NCI-H446 (cell line): ENCODE measurements at regions not wholly inside any gene's neighbourhood (a gene's known extent, or its start where the extent isn't known, plus 50 kb on each side); places are given as distances from the start of the nearest gene placed in this dataset.

Experiments
- DNase-seq, 2 experiments: peaks; one replicate each; lab custom pipeline; 2025; lab: John Stamatoyannopoulos, UW

DNA sequence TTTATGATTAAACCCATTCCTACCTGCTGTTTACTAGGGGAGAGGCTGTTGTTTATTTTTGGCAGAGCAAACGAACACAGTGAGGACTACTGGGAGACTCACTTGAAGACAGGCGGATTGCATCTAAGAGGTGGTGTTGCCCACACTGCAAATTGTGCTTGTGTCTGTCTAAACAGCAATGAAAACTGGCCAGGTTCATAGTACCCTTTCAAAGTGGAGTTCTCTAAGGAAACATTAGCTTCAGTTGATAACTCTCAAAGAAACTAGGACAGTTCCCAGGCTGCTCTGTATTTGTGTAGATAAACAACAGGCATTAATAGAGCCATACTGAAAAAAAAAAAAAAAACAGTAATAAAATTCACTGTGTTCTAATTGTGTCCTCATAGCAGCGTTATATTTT, 466.0 kb upstream of the RGS6 start:
- no peak for DNase-seq

DNA sequence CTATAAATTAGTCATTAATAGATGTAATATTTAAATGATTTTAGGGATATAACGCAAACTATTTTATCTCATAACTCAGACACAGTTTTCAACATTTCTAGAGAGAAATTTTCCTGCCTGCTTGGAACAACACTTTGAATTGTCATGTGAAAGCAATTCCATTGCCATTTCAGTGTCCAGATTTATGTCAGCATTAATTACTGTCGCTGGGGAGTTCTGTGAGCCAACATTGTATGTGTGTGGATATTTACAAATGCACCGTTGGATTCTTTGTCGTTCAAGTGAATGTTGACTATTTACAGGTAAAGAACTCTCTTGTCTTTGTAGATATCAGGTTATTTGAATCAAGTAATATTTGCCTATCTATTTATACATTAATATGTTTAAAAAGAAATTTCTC, 465.3 kb upstream of the RGS6 start:
- DNase-seq, result peak; percentile 29 to 50

DNA sequence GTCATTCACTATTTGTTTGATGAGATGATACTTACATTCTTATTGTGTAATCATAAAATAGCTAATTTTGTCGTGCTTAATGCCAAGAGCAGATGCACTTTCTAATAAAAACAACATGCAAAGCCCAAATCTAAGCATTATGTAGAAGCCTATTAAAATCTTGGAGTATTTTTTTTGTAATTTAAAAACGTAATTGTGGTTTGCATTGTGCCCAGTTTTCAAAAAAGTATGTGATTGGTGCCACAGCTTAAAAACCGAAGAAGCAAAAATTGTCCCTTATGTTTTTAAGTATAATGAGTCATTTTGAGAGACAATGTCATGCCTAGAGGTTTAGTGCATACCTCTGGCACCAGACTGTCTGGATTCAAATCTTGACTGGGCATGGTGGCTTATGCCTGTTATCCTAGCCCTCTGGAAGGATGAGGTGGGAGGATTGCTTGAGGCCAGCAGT, 464.8 kb upstream of the RGS6 start:
- peak in 1 of 2 experiments; percentile 22 for DNase-seq

DNA sequence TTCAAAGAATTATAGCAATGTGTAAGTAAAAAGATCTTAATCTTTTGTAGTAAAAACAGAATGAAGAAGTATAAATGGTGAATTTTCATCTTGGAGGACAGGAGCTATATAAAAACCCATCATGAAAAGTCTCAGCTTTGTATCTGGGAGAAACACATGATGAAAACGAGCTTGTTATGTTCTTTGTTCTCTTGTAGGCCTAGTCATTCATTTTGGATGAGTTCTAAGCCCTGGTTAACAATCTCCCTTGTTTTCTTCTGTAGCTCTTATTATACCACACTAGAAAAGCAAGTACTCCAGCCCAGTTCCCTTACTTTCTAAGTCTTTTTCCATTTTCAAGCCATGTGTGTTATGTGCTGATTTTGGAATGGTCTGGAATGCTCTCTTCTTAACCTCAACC, 463.5 kb upstream of the RGS6 start:
- DNase-seq, result no peak

DNA sequence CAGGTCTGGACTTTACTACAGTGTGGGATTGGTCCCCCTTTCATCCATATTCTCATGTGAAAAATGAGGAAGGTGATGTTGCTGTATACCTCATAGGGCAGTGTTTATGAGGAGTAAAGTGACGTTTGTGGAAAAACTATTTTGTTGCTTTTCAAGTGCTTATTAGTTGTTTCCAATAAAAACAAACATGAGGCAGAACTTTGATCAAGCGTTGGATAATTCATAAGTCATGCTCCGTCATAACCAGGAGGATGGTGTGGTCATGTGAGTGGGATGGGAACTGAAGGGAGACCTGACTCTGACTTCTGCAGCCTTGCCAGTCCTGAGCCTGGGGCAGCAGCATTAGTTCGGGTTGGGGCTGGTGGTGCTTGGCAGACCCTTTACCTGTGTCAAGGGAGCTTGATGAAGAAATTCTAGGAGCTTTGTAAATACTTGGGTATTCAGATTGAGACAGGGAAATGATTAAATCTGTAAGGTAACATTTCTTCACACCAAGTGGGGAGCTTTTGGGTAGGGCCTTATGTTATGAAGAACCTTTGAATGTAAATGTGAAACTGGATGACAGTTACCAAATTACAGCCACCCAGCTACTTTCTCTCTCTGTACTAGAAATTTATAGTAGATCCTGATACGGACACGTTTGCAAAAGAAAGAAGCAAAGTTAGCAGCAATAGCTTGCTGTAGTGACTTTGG, 462.4 kb upstream of the RGS6 start:
- no peak for DNase-seq

DNA sequence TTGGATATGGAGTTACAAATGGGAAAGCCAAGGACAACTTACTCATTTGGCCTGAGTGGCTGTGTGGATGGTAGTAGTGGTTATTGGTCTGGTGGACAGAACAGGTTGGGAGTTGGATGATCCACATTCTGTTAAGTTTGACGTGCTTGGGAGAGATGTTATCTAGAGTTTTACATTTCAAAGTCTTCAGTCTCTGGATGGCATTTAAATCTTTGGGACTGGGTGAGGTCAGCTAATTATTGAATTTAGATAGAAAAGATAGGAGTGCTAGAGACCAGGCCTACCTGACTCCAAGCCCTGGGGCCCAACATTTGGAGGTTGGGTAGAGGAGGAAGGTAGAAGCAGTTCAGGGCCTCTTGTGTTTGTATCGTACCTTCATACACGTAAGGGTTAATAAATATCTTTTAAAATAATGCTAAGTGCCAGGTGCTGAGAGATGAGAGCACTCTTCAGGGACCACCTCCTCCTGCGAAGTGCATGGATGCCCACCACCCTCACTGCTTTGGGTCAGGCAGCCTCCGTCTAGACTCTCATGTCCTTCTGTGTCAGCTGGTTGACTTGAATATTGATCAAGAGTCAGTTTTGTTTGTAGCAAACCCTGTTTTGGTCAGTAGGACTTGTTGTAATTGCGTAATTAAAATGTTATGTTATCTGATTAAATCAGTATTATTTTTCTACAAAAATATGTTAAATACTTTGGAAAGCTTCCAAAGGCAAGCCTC, 460.4 kb upstream of the RGS6 start:
- no peak for DNase-seq

DNA sequence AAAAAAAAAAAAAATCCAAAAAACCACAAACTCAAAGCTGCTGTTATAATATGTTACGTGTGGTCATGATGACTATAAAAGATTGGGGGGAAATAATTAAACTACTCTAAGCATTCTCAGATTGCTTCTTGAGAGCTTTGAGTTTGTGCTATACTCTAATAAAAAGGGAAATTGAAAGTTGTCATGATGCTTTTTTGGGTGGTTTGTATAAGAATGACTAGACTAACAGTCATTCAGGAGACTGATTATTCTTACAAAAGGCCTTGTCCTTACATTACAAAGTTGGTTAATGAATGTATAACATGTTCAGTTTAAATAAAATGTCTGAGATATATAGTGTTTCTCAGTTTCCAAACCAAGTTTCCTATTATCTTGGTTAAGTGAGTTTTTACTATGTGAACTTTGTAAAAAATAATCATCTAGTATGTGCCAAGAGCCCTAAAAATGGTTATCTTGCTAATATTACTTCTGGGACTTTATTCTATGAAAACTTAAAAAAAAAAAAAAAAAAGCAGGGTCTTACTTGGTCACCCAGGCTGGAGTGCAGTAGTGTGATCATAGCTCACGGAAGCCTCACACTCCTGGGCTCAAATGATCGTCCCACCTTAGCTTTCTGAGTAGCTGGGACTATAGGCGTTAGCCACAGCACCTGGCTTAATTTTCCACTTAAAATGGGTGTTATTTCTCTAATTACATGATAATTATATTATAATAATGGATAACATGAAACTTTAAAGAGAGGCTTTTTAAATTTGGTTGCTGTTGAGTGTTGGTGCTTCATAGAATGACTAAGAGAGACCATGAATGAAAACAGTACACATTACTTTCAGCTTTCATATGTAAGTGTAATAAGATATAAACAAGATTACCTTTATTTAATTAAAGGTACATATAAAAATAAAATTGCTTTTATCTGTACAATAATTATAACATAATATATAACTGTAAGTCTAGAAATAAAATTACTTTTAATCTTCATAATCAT, 459.6 kb upstream of the RGS6 start:
- no peak for DNase-seq

DNA sequence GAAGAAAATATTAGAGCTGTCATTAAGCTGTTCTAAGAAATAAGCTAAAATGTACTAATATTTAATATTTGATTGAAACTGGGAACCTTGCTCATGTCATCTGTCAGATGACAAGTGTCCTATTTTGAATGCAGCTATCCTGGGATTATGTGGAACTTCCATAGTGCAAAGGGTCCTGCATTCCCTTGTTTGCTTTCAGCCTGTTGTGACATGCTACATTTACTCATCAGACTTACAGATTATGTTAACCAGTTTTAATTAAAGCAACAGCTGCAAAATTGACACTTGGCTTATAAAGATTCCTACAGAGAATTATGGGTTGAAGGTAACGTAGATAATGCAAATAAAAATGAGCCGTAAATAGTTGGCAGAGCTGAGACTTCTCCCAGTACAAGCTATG, 458.4 kb upstream of the RGS6 start:
- DNase-seq, result no peak

DNA sequence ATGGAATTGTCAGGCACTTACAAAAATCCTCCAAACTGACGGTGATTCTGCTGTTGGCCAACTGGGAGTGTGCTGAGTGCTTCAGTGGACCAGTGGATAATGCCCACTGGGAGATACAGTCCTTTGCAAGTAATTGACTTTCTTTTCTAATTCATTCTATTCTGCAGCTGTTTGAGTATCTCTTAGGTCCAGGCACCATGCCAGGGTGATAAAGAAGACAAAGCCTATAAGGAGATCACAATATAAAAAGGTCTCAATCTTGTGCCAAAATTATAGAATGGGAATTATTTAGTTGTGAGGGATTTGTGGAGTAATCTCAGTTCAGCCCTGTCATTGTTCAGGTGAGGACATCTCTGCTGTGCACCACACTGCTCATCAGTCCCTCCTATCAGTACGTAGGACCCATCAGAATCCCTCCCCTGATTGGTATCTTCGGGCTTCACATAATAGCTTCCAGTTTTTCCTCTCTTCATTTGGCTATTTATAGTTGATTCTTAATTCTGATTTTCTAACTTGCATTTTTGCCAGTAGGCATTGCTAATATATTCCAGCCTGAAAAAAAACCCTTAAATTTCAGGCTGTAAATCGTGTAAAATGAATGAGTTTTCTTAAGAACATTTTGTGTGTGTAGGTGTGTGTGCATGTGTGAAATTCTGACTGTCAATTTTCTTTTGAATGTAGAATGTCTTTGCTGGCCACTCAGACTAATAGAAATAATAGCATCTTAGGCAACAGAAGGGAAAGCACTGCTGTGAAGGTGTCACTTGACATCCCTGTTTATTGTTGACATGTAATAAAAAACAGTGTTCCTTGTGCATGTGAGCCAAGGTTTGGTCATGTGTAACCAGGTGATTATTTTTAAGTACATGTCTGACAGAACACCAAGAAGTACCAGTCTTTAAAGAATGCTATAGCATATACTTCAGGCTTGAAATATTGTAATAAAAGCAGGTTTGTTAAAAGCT, 457.6 kb upstream of the RGS6 start:
- no peak for DNase-seq

DNA sequence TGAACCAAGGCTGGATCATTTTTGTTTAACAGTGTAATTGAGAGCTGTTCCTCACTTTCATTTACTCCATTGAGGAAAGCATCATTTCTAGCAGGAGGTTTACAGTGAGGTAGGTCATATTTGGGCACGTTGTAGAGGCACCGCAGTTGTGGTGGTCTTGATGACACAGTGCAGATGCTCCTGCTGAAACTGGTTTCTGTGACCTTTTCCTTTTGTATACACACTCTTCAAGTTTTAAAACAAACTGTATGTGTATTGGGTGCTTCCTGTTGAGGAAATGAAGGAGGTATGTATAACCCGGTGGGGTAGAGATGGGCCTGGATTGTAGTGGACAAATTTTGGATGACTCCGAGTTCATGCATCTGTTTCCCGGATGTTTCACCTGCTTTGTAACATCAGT, 456.3 kb upstream of the RGS6 start:
- no peak for DNase-seq

DNA sequence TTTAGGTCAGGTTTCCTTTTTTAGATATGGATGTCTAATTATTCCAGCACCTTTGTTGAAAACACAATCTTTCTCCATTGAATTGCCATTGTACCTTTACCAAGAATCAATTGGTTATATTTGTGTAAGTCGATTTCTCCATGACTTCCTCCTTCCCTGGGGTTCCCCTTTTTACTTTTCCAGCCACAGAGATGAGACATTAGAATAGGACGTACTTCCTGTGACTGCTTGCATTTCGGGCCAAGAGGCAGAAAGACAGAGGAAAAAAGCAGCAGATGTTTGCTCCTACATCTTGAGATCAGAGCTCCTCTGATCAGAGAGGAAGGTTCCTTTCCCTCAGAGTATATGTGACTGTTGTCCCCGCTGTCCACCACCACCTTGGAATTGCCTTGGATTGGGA, 453.7 kb upstream of the RGS6 start:
- no peak for DNase-seq

DNA sequence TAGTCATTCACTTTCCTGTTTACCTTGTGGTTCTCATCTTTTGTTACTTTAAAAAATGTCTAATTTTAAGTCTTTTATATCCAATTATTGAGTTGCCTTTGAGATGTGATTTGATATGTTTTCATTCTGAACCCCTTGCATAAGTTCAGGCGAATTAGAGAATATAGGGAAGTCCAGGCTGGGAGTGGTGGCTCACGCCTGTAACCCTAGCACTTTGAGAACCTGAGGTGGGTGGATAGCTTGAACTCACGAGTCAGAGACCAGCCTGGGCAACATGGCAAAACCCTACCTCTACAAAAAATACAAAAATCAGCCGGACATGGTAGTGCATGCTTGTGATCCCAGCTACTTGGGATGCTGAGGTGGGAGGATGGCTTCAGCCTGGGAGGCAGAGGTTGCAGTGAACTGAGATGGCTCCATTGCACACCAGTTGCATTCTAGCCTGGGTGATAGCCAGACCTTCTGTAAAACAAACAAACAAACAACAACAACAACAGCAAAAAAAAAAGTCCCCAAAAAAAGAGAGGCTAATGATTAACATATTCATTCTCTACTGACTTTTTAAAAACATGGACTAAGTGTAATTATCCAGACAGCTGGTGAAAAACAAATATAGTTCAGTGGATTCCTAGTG, 451.1 kb upstream of the RGS6 start:
- no peak for DNase-seq

DNA sequence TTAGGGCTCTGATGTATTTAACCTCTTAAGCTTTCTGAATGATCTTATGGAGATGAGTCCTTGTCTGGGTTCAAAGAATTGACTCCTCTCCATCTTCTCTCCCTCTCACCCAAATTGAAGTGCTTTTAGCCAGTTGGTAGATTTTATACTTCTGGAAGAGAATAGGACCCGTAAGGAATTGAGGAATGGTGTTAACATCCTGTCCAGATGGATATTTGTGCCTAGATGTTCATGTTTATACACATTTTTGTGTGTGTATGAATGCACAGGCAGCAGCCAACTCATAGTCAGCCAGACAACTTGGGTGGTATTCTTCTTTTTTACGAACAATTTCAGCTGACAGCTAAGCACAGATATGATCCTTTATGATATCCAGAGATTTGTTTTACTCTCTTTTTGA, 449.6 kb upstream of the RGS6 start:
- DNase-seq, result peak in 1 of 2 experiments; percentile 29

DNA sequence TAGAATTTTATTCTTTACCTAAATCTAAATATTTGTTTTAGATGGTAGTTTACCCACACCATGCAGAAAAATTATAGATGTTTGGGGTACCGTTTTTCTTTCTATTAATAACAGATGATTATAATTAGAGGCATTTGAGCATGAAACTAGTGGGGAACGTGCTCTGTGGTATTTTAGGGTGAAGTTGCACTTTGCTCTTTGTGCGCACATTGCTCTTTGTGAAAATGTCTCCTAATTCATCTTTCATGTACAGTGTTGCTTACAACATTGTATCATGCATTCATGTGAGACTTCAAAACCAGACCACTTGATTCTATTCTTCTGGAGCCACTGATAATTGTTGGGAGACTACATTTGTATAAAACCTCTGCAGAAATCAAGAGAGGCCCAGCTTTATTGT, 449.1 kb upstream of the RGS6 start:
- no peak for DNase-seq

DNA sequence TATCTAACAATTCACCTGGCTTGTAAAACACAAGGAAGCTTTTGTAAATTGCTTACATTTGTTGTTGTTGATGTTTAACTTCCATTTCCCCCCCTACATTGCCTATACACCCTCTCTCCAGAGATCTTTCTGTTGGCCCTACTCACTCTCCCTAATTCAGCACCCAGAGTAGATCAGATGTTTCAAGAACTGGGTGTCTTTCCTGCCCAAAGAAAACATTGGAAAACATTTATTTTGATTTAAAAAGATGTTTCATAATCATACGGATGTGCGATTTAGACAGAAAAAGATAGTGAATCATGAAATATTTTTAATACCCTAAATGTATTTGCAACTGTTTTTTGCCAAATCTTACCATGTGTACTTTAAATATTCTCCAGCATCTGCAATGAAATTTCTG, 446.4 kb upstream of the RGS6 start:
- DNase-seq, result no peak

DNA sequence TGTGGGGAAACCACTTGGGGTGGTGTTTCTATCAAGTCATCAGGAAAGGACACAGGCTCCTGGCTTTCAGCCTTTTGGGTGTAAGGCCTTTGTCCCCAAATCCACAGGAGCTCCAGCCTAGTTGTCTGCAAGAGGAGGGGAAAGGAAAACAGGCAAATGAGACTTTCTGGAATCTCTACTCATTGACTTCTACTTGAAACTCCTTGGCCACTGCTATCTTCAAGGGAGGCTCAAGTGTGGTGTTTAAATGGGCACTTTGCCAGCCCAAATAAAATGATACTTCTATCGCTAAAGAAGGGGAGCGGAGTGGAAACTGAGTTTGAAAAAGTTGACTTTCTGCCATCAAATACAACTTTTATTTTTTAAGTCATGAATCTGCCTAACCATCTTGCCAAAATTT, 445.9 kb upstream of the RGS6 start:
- peak in 1 of 2 experiments; percentile 38 for DNase-seq

DNA sequence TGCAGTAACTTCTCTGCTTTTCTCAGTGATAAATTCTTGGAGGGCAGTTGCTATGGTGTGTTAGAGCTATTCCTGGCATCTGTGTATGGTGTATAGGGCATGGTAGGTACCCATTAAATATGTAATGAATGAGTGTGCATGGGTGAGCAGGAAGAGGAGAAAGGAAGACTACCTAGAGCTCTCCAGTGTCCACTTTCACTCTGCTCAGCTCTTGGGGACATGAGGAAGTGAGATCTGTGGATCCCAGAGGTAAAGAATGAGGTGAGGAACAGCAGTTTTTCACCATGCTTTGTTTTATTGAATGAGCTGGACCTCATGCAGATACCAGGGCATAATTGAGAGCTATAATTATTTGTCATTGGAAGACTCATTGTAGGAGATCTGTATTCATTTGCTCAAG, 444.8 kb upstream of the RGS6 start:
- no peak for DNase-seq

DNA sequence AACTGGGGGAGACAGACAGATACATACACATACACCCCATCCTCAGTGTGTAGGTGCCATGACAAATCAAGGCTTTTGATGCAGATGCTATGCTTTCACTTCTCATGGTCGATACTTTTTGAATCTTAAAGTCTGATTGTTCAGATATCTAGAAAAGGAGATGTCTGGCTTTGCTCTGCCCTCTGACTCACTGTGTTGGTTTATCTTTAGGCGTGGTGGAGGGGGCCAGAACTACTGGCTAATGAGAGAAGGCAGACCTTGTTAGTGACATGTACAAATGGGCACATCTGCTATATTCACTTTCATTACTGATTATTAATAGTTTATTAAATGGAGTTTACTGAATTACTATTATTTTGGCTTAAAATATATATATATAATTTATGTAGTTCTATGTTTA, 444.3 kb upstream of the RGS6 start:
- no peak for DNase-seq

DNA sequence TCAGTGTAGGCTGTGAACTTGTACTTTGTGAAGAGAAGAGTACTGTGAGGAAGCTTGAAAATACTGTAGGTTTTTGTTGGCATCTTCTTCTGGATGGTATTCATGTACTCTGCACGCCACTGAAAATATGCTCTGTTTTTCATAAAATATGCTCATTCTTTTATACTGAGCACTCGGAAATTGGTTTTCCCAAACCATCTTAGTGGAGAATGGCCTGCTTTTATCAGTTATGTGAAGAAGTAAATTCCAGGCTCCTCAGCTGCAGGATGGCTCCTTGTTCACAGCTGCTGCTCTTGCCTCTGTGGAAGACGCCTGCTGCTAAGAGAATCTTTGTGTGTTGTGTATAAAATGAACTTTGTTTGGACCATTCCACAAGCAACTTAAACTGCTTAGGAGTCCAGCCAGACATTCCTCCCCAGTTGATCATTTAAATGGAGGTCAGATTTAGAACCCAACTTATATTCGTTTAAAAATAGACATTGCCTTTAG, 443.5 kb upstream of the RGS6 start:
- DNase-seq, result no peak

DNA sequence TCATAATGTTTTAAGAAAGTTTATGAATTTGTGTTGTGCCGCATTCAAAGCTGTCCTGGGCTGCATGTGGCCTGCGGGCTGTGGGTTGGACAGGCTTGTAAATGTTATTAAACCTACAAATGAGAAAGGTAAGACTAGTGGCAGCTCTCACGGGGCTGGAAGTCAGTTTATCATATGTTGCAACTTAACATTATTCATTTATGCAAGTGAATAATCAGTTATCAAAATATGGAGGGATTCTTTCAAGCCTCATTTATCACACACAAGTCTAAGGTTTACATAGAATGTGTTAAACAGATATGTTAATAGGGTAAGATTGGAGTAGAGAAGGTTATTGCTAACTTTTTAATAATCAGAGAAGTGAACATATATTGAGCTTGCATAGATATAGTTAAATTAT, 442.5 kb upstream of the RGS6 start:
- DNase-seq, result no peak

DNA sequence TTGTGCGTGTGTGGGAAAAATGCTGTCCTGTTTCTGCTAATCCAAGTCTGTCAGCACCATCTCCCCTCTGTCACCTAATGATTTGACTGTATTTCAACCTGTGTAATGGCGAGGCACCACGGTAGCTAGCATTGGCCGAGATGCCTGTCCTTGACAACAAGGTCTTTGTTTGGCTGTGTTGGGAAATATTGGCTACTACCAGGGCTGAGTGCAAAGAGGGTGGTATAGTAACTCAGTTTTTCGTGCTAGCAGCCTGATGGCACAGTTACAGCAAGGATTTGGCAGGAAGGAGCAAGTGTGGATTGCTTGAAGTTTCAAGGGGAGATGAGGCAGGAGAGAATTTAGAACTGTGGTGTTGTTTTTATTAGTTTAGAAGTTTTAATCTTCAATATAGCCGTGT, 440.3 kb upstream of the RGS6 start:
- DNase-seq, result peak; percentile 52 to 72
